PC-9 (cell line): ENCODE measurements at regions not wholly inside any gene's neighbourhood (a gene's known extent, or its start where the extent isn't known, plus 50 kb on each side); places are given as distances from the start of the nearest gene placed in this dataset.
A peak's percentile ranks its signal among the peaks of the same experiment; 100 is the strongest.

Experiments used
- BruUV-seq: library from RNA; stranded (reverse); fragments of 400-500 nt; replicated peaks from 2 replicates; lab custom pipeline; 2021; lab: Mats Ljungman, UMichigan
- CTCF ChIA-PET: fragments of 300-600 bp; sonication (Branson Sonifier 250); formaldehyde crosslinking; loops from one replicate; lab custom pipeline; 2022; ENCODE audit warnings: antibody characterized with exemption; lab: Charles Lee
- POLR2A ChIA-PET: fragments of 300-600 bp; sonication (Branson Sonifier 250); formaldehyde crosslinking; loops from one replicate; lab custom pipeline; 2022; ENCODE audit warnings: antibody characterized with exemption; ENCODE audit not compliant: unreplicated experiment; lab: Charles Lee
- DNase-seq, 2 experiments: peaks; one replicate each; pipeline versions ENCODE4 v3.0.0 to v3.0.0-alpha.2; 2015 to 2022; ENCODE audit warnings: mixed read lengths in 1 of 2
- H2AFZ ChIP-seq: fragments of 200-600 bp; sonication (generic); 2 replicates; pipeline ENCODE4 v1.8.1; 2017; ENCODE audit warnings: antibody characterized with exemption
- H3F3A ChIP-seq: fragments of 200-600 bp; sonication (generic); 2 replicates; pipeline ENCODE4 v1.8.1; 2017; ENCODE audit warnings: antibody characterized with exemption, mild to moderate bottlenecking, low read depth; ENCODE audit not compliant: insufficient read depth
- H3K27ac ChIP-seq: fragments of 200-600 bp; sonication (generic); 2 replicates; pipeline ENCODE4 v1.6.1; 2016; ENCODE audit warnings: mixed run types
- H3K27me3 ChIP-seq: fragments of 200-600 bp; sonication (generic); 2 replicates; pipeline ENCODE4 v1.6.1; 2016; ENCODE audit warnings: low read depth, mixed run types; ENCODE audit not compliant: insufficient read depth
- H3K36me3 ChIP-seq: fragments of 200-600 bp; sonication (generic); 2 replicates; pipeline ENCODE4 v1.6.1; 2016; ENCODE audit warnings: low read depth, mixed run types
- H3K4me1 ChIP-seq: fragments of 200-600 bp; sonication (generic); replicated peaks from 2 replicates; pipeline ENCODE4 v1.6.1; 2016; ENCODE audit warnings: mixed run types; ENCODE audit not compliant: insufficient read depth
- H3K4me2 ChIP-seq: fragments of 200-600 bp; sonication (generic); 2 replicates; pipeline ENCODE4 v1.6.1; 2017; ENCODE audit warnings: mixed run types
- H3K4me3 ChIP-seq: fragments of 200-600 bp; sonication (generic); 2 replicates; pipeline ENCODE4 v1.6.1; 2016; ENCODE audit warnings: mixed run types
- H3K79me2 ChIP-seq: fragments of 200-600 bp; sonication (generic); 2 replicates; pipeline ENCODE4 v1.6.1; 2017; ENCODE audit warnings: low read depth, mixed run types
- H3K9me2 ChIP-seq: fragments of 200-600 bp; sonication (generic); 2 replicates; pipeline ENCODE4 v1.8.1; 2017; ENCODE audit warnings: mild to moderate bottlenecking; ENCODE audit not compliant: insufficient read depth
- H3K9me3 ChIP-seq: fragments of 200-600 bp; sonication (generic); 2 replicates; pipeline ENCODE4 v1.8.1; 2016; ENCODE audit warnings: low read depth; ENCODE audit not compliant: insufficient read depth
- H4K20me1 ChIP-seq: fragments of 200-600 bp; sonication (generic); 2 replicates; pipeline ENCODE4 v1.8.1; 2017; ENCODE audit not compliant: insufficient read depth
- EZH2 ChIP-seq: fragments of 200-600 bp; sonication (generic); IDR thresholded peaks from 2 replicates; pipeline ENCODE4 v1.8.0; 2017; ENCODE audit warnings: antibody characterized with exemption, low read depth
- intact Hi-C: fragments of 100-400 bp; cut with micrococcal nuclease; formaldehyde crosslinking; loops from one replicate; pipeline ENCODE4 v1.10.0; 2022; ENCODE audit not compliant: unreplicated experiment
- TF ChIP-seq, protein P1 (sequence below): fragments of 200-600 bp; sonication (generic); conservative IDR thresholded peaks from 2 replicates; pipeline ENCODE4 v1.6.1; 2017; ENCODE audit warnings: mixed run types, antibody characterized with exemption, mild to moderate bottlenecking, moderate library complexity

DNA sequence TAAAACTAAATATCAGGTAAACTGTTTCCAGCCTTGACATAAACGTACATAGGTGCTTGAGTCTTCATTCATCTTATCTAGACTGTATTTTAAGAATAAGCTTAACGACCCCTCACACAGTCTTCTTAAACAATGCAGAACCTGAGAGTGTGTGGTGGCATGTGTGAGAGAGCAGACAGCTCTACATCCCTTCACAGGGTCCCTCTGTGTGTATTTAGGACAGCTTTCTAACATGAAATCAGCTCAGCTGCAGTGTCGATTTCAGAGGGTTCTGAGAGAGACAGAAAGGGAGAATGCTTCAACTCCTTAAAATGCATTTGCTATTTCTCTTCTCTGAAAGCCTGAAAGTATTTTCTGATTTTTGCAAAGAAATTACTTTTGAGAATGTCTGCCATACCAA lies 185.2 kb downstream of the GRB14 start:
- intact Hi-C loops: no loop called here
- BruUV-seq: no TSS peak
- no peaks in the 10 kb centered on the region for H4K20me1 ChIP-seq

DNA sequence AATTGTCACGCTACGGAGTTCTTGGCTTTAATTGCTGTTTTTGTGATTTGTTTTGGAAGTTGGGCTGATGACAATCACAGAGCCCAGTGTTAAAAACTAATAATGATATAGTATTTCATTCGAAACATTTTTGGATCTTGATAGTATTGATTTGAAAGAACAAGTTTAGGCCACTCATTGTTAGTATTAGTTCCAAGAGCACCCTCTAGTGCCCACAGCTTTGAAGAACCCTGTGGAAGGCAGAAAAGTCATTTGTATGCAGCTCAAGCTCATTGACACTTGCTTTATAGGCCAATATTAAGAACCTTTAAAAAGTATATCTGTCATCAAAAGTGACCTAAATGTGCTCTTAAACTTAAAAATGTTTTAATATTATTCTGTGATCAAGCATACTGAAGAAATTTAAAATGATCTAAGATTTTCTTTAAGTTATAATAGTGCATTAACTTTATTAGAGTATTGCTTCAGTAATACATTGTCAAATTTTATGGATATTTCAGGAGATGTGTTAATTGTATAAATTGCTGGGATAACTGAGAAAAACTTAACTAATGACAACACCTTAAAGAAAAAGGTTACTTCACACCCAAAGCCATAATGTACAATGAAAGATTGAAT lies 191.0 kb downstream of the GRB14 start:
- no TSS peak for BruUV-seq
- H4K20me1 ChIP-seq: no peaks in the 10 kb centered on the region
- intact Hi-C loops: loop anchor here (2.0 to 5.0 kb wide), 3 partner anchors 958 to 1248 kb away; no protein-coding TSS in a partner anchor
- H3K4me2 ChIP-seq: no peak overlapping the region
- H3K4me1 ChIP-seq: no peaks in the 10 kb centered on the region
- TF ChIP-seq EZH2: no peak
- TF ChIP-seq, protein P1, sequence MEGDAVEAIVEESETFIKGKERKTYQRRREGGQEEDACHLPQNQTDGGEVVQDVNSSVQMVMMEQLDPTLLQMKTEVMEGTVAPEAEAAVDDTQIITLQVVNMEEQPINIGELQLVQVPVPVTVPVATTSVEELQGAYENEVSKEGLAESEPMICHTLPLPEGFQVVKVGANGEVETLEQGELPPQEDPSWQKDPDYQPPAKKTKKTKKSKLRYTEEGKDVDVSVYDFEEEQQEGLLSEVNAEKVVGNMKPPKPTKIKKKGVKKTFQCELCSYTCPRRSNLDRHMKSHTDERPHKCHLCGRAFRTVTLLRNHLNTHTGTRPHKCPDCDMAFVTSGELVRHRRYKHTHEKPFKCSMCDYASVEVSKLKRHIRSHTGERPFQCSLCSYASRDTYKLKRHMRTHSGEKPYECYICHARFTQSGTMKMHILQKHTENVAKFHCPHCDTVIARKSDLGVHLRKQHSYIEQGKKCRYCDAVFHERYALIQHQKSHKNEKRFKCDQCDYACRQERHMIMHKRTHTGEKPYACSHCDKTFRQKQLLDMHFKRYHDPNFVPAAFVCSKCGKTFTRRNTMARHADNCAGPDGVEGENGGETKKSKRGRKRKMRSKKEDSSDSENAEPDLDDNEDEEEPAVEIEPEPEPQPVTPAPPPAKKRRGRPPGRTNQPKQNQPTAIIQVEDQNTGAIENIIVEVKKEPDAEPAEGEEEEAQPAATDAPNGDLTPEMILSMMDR: peak; percentile 67
- no peaks in the 10 kb centered on the region for H3K27me3 ChIP-seq
- CTCF ChIA-PET: no interaction called here
- POLR2A ChIA-PET: no interaction called here
- no peak overlapping the region for H2AFZ ChIP-seq
- peak in 1 of 2 experiments; percentile 7 for DNase-seq
- H3K36me3 ChIP-seq: no peaks in the 10 kb centered on the region
- no peaks in the 10 kb centered on the region for H3F3A ChIP-seq
- no peak overlapping the region for H3K27ac ChIP-seq
- no peaks in the 10 kb centered on the region for H3K79me2 ChIP-seq
- H3K9me2 ChIP-seq: no peaks in the 10 kb centered on the region
- no peak overlapping the region for H3K4me3 ChIP-seq
- no peaks in the 10 kb centered on the region for H3K9me3 ChIP-seq

More for the DNA sequence above, 185.2 kb downstream of the GRB14 start:
- Histone ChIP-seq H2AFZ (no peak overlapping the region), H3F3A (no peaks in the 10 kb centered on the region), H3K9me3 (no peaks in the 10 kb centered on the region), H3K79me2 (no peaks in the 10 kb centered on the region), H3K9me2 (no peaks in the 10 kb centered on the region), H3K27me3 (no peaks in the 10 kb centered on the region), H3K4me3 (no peak overlapping the region), H3K4me1 (no peaks in the 10 kb centered on the region), H3K36me3 (no peaks in the 10 kb centered on the region), H3K4me2 (no peak overlapping the region), H3K27ac (no peak overlapping the region)
- DNase-seq: no peak
- ChIA-PET CTCF (no interaction called here), POLR2A (no interaction called here)
- TF ChIP-seq, protein P1: no peak

DNA sequence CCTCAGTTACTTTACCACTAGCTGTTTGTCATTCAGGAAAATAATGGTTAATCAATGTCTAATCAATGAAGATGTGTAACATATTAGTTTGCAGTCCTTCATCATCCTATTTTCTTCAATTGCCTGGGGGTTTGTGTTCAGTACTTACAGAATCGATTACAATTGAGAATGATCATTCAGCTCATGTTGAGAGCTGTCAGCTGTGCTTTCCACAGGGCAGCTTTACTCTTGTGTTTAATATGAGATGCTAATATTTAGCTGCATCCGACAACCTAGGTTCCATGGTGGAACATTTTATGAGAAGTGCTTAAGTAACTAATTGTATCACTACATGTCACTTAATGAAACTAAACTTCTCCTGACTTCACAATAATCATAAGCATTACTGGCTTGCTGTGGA lies 191.9 kb downstream of the GRB14 start:
- H3K4me1 ChIP-seq: no peaks in the 10 kb centered on the region
- H3K27me3 ChIP-seq: no peaks in the 10 kb centered on the region
- no TSS peak for BruUV-seq
- H3K27ac ChIP-seq: no peak overlapping the region
- no peaks in the 10 kb centered on the region for H3K9me2 ChIP-seq
- no peaks in the 10 kb centered on the region for H3K9me3 ChIP-seq
- H3K36me3 ChIP-seq: no peaks in the 10 kb centered on the region
- H3K4me3 ChIP-seq: no peak overlapping the region
- POLR2A ChIA-PET: no interaction called here
- H4K20me1 ChIP-seq: no peaks in the 10 kb centered on the region
- H3K4me2 ChIP-seq: no peak overlapping the region
- no peak for DNase-seq
- no peaks in the 10 kb centered on the region for H3K79me2 ChIP-seq
- CTCF ChIA-PET: no interaction called here
- H3F3A ChIP-seq: no peaks in the 10 kb centered on the region
- H2AFZ ChIP-seq: no peak overlapping the region
- intact Hi-C loops: loop anchor here (10.0 kb wide), 1 partner anchor 695 kb away; the partner anchor contains the start of gene FIGN
- no peak for TF ChIP-seq EZH2
- TF ChIP-seq, protein P1: no peak
